ENCODE measurements at regions not wholly inside any gene's neighbourhood (a gene's known extent, or its start where the extent isn't known, plus 50 kb on each side); places are given as distances from the start of the nearest gene placed in this dataset.
"Not testable (repeated sequence)": the region's sequence is repeated elsewhere in the genome, so short reads cannot be mapped to it uniquely, and the experiment has no call there.

DNA sequence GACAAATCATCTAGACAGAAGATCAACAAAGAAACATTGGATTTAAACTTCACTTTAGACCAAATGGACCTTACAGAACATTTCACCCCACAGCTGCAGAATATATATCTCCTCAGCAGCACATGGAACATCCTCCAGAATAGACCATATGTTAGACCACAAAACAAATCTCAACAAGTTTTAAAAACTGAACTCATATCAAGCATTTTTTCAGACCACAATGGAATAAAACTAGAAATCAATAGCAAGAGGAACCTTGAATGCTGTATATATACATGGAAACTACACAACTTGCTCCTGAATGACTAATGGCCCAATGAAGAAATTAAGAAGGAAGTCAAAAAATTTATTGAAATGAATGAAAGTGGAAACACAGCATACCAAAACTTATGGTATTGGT, 157.7 kb downstream of the MTERF1 start:
- in situ Hi-C loops (cut with HindIII; ENCODE audit: extremely low pct_ligation_motif_present, low pct_unique_long_range_greater_than_20kb) = no loop called here
- H3K79me2 ChIP-seq (ENCODE audit: insufficient read depth, low read length) = no peaks in the 10 kb centered on the region
- CTCF ChIA-PET (ENCODE audit: low intra/inter-chr PET ratio, low total read pairs) = no interaction called here
- no peak overlapping the region for H3K4me3 ChIP-seq (replicated peaks in 1 of 3; ENCODE audit: insufficient read depth in 1 of 3, low read depth in 2 of 3, low read length in 3 of 3)
- H3K9ac ChIP-seq (ENCODE audit: insufficient read depth, low read depth, low read length) = no peak overlapping the region
- H3K36me3 ChIP-seq (replicated peaks in 1 of 2; ENCODE audit: control insufficient read depth in 1 of 2, insufficient read depth in 2 of 2, low read length in 2 of 2) = no peaks in the 10 kb centered on the region
- no peaks in the 10 kb centered on the region for H4K20me1 ChIP-seq (ENCODE audit: insufficient read depth, low read length)
- no peak overlapping the region for H3K27ac ChIP-seq (ENCODE audit: extremely low read length, insufficient read depth, low read length)
- no TSS peak for BruUV-seq (replicated peaks)
- H2AFZ ChIP-seq (ENCODE audit: low read length) = no peak overlapping the region
- DNase-seq (ENCODE audit: low spot score) (no peak), FAIRE-seq (no peak), ATAC-seq (no peak)
- no peak for TF ChIP-seq EEA1 (CRISPR knock-in tag; IDR thresholded peaks at IDR 0.05; ENCODE audit: borderline replicate concordance)
- TF ChIP-seq KDM5A (IDR thresholded peaks at IDR 0.05; ENCODE audit: borderline replicate concordance, low read length) = no peak
- TF ChIP-seq BCL6 (CRISPR knock-in tag; IDR thresholded peaks at IDR 0.05) = no peak
- no peak for TF ChIP-seq ZMYM3 (CRISPR knock-in tag; IDR thresholded peaks at IDR 0.05)
- no peak for TF ChIP-seq PPARG (CRISPR knock-in tag; conservative IDR thresholded peaks at IDR 0.05)
- no peak for TF ChIP-seq TOE1 (CRISPR knock-in tag; IDR thresholded peaks at IDR 0.05)
- no peaks in the 10 kb centered on the region for H3K27me3 ChIP-seq (ENCODE audit: control insufficient read depth in 1 of 2, insufficient read depth in 2 of 2, low read length in 2 of 2)
- POLR2A ChIA-PET = no interaction called here
- intact Hi-C loops (cut with micrococcal nuclease; ENCODE audit: unreplicated experiment) = no loop called here
- no peaks in the 10 kb centered on the region for H3K4me1 ChIP-seq (ENCODE audit: insufficient read depth, low read length)
- H3K4me2 ChIP-seq (ENCODE audit: low read depth, low read length) = no peak overlapping the region
- no peaks in the 10 kb centered on the region for H3K9me3 ChIP-seq (ENCODE audit: low read length)

DNA sequence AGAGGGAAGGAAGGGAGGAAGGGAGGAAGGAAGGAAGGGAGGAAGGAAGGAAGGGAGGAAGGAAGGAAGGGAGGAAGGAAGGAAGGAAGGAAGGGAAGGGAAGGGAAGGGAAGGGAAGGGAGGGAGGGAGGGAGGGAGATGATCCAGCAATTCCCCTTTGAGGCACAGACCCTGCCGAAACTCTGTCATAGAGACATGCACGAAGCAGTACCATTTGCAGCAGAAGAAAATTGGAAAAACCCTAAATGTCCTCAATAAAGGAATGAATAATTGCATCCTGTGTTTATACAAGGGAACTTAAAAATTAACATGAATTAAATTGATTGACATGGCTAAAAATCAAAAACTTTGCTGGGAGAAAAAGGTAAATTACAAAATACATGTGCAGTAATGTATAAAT, 151.5 kb downstream of the MTERF1 start:
- H3K9me3 ChIP-seq (ENCODE audit: low read length); H3K9ac ChIP-seq (ENCODE audit: insufficient read depth, low read depth, low read length); H3K27ac ChIP-seq (ENCODE audit: extremely low read length, insufficient read depth, low read length); CTCF ChIA-PET (ENCODE audit: low intra/inter-chr PET ratio, low total read pairs); POLR2A ChIA-PET; H3K36me3 ChIP-seq (replicated peaks in 1 of 2; ENCODE audit: control insufficient read depth in 1 of 2, insufficient read depth in 2 of 2, low read length in 2 of 2); FAIRE-seq; H3K79me2 ChIP-seq (ENCODE audit: insufficient read depth, low read length); DNase-seq (ENCODE audit: low spot score); in situ Hi-C loops (cut with HindIII; ENCODE audit: extremely low pct_ligation_motif_present, low pct_unique_long_range_greater_than_20kb); H3K27me3 ChIP-seq (ENCODE audit: control insufficient read depth in 1 of 2, insufficient read depth in 2 of 2, low read length in 2 of 2); ATAC-seq; H3K4me2 ChIP-seq (ENCODE audit: low read depth, low read length); intact Hi-C loops (cut with micrococcal nuclease; ENCODE audit: unreplicated experiment); H2AFZ ChIP-seq (ENCODE audit: low read length); H3K4me1 ChIP-seq (ENCODE audit: insufficient read depth, low read length); H4K20me1 ChIP-seq (ENCODE audit: insufficient read depth, low read length); H3K4me3 ChIP-seq (replicated peaks in 1 of 3; ENCODE audit: insufficient read depth in 1 of 3, low read depth in 2 of 3, low read length in 3 of 3); BruUV-seq (replicated peaks): not testable (repeated sequence)
- TF ChIP-seq PCBP2 (optimal IDR thresholded peaks at IDR 0.05; ENCODE audit: low read depth, low read length, poor library complexity, severe bottlenecking) = peak; percentile 79
- TF ChIP-seq HNRNPK (IDR thresholded peaks at IDR 0.05; ENCODE audit: low read depth, low read length, poor library complexity, severe bottlenecking) = peak; percentile 83
- 40% methylated on average over 2 of the region's 2 CpGs for WGBS (ENCODE audit: low lambda C conversion rate)

All from HepG2 (cell line).